ENCODE measurements at regions not wholly inside any gene's neighbourhood (a gene's known extent, or its start where the extent isn't known, plus 50 kb on each side); places are given as distances from the start of the nearest gene placed in this dataset.

DNA sequence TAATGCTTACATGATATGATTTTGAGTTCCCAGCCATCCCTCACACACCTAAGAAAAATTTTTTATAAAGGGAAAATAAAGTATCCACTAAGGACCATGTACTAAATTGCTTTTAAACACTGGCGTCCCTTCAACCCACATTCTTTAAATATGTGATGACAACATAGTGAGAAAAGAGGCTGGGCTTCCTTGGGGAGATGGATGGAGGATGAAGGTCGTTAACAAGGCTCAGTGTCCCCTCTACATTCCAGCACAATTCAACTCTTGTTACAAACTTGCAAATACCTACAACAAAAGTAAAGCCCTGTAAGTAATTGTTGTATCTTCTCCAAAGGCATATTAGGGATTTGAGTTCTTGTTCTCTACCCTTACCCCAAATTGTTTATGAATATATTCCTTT lies 87.2 kb upstream of the SLC4A7 start:
- no peaks in the 10 kb centered on the region for H4K20me1 ChIP-seq (ENCODE audit: low read depth, low read length)
- H3K9me2 ChIP-seq (replicated peaks; ENCODE audit: insufficient read depth, low read length): no peaks in the 10 kb centered on the region
- no peaks in the 10 kb centered on the region for H3F3A ChIP-seq (ENCODE audit: insufficient read depth)
- no peak overlapping the region for H3K9ac ChIP-seq (ENCODE audit: low read length)
- no peaks in the 10 kb centered on the region for H3K9me3 ChIP-seq (ENCODE audit: insufficient read depth, low read length)
- no peaks in the 10 kb centered on the region for H3K27me3 ChIP-seq (ENCODE audit: low read length)
- H3K27ac ChIP-seq (ENCODE audit: low read depth, low read length): no peak overlapping the region
- H3K4me2 ChIP-seq (ENCODE audit: low read depth, low read length, poor library complexity, severe bottlenecking): no peak overlapping the region
- H3K36me3 ChIP-seq (ENCODE audit: low read length): no peaks in the 10 kb centered on the region
- TF ChIP-seq EZH2phosphoT487 (conservative IDR thresholded peaks at IDR 0.05; ENCODE audit: low read length) (no peak), CTCF (IDR thresholded peaks at IDR 0.05; ENCODE audit: insufficient read depth, low read length, poor library complexity, severe bottlenecking) (no peak)
- no peak overlapping the region for H2AFZ ChIP-seq (ENCODE audit: low read depth, low read length, severe bottlenecking)
- H3K4me3 ChIP-seq (ENCODE audit: insufficient read depth, low read length, poor library complexity, severe bottlenecking): no peak overlapping the region
- no peaks in the 10 kb centered on the region for H3K79me2 ChIP-seq (ENCODE audit: insufficient read depth, low read length)

DNA sequence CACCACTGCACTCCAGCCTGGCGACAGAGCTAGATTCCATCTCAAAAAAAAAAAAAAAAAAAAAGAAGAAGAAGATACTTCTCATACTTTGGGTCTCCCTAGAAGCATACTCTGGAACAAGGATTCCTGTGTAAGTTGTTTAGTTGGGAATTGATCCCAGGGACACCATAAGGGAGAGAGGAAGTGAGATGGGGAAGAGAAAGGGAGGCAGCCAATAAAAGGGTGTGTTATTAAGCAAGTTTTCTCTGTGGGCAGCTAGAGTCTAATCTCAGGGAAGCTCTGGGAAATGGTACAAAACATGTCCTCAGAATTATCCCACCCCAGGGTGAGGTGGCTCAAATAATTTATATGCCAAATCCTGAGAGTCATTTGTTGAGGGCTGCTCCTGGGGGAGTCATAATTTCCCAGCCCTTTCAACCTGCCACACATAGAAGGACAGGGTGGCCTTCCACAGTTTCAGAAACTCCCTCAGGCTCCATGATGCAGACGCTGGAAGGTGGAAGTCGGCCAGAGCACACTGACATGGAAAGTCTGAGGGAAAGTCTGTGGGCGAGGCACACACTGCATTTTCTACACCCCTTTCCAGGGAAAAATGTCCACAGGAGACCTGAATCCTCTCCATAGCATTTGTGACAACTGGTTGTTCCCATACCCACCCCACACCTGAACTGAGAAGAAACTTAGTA lies 86.4 kb upstream of the SLC4A7 start:
- Histone ChIP-seq H3K79me2 (ENCODE audit: insufficient read depth, low read length) (no peaks in the 10 kb centered on the region), H3K27me3 (ENCODE audit: low read length) (no peaks in the 10 kb centered on the region), H3K4me3 (ENCODE audit: insufficient read depth, low read length, poor library complexity, severe bottlenecking) (no peak overlapping the region), H3K9me2 (replicated peaks; ENCODE audit: insufficient read depth, low read length) (no peaks in the 10 kb centered on the region), H3K36me3 (ENCODE audit: low read length) (no peaks in the 10 kb centered on the region), H3K9ac (ENCODE audit: low read length) (no peak overlapping the region), H4K20me1 (ENCODE audit: low read depth, low read length) (no peaks in the 10 kb centered on the region), H3F3A (ENCODE audit: insufficient read depth) (no peaks in the 10 kb centered on the region), H3K9me3 (ENCODE audit: insufficient read depth, low read length) (no peaks in the 10 kb centered on the region), H3K4me2 (ENCODE audit: low read depth, low read length, poor library complexity, severe bottlenecking) (no peak overlapping the region), H2AFZ (ENCODE audit: low read depth, low read length, severe bottlenecking) (no peak overlapping the region), H3K27ac (ENCODE audit: low read depth, low read length) (no peak overlapping the region)
- no peak for TF ChIP-seq CTCF (IDR thresholded peaks at IDR 0.05; ENCODE audit: insufficient read depth, low read length, poor library complexity, severe bottlenecking)

GRCh38 chr3:27568393-27568792 lies 84.2 kb upstream of the SLC4A7 start:
- Histone ChIP-seq H4K20me1 (ENCODE audit: low read depth, low read length) (no peaks in the 10 kb centered on the region), H3K79me2 (ENCODE audit: insufficient read depth, low read length) (no peaks in the 10 kb centered on the region), H3K4me2 (ENCODE audit: low read depth, low read length, poor library complexity, severe bottlenecking) (no peak overlapping the region), H3K9me3 (ENCODE audit: insufficient read depth, low read length) (no peaks in the 10 kb centered on the region), H3K27ac (ENCODE audit: low read depth, low read length) (no peak overlapping the region), H3K27me3 (ENCODE audit: low read length) (no peaks in the 10 kb centered on the region), H3K36me3 (ENCODE audit: low read length) (no peaks in the 10 kb centered on the region), H3K4me3 (ENCODE audit: insufficient read depth, low read length, poor library complexity, severe bottlenecking) (no peak overlapping the region), H3K9me2 (replicated peaks; ENCODE audit: insufficient read depth, low read length) (no peaks in the 10 kb centered on the region), H2AFZ (ENCODE audit: low read depth, low read length, severe bottlenecking) (no peak overlapping the region), H3K9ac (ENCODE audit: low read length) (no peak overlapping the region), H3F3A (ENCODE audit: insufficient read depth) (no peaks in the 10 kb centered on the region)
- TF ChIP-seq EZH2phosphoT487 (conservative IDR thresholded peaks at IDR 0.05; ENCODE audit: low read length) (no peak), CTCF (IDR thresholded peaks at IDR 0.05; ENCODE audit: insufficient read depth, low read length, poor library complexity, severe bottlenecking) (no peak)

Measured in SU-DHL-6 (cell line).